Astrocyte (in vitro differentiated cells and primary cell): ENCODE measurements at regions not wholly inside any gene's neighbourhood (a gene's known extent, or its start where the extent isn't known, plus 50 kb on each side); places are given as distances from the start of the nearest gene placed in this dataset.

Experiments
- DNase-seq: peaks from one replicate; pipeline ENCODE4 v3.0.0-alpha.2; 2010; ENCODE audit warnings: low read depth
- FAIRE-seq: peaks from 2 replicates; lab custom pipeline; 2011; peaks lifted over from hg19 to GRCh38; lab: Jason Lieb, UNC
- H2AFZ ChIP-seq: 2 replicates; pipeline ENCODE4 v1.6.0; 2012; ENCODE audit warnings: low read depth, low read length, inconsistent platforms
- H3K27ac ChIP-seq: 2 replicates; pipeline ENCODE4 v1.5.1; 2011; ENCODE audit warnings: low read depth, low read length, inconsistent platforms
- H3K27me3 ChIP-seq: 2 replicates; pipeline ENCODE4 v1.6.0; 2011; ENCODE audit warnings: low read length, inconsistent platforms; ENCODE audit not compliant: insufficient read depth
- H3K36me3 ChIP-seq: 2 replicates; pipeline ENCODE4 v1.5.1; 2011; ENCODE audit warnings: low read length, inconsistent platforms; ENCODE audit not compliant: insufficient read depth
- H3K4me1 ChIP-seq: 2 replicates; pipeline ENCODE4 v1.5.1; 2011; ENCODE audit warnings: low read length, inconsistent platforms; ENCODE audit not compliant: insufficient read depth
- H3K4me2 ChIP-seq: 2 replicates; pipeline ENCODE4 v1.6.0; 2012; ENCODE audit warnings: low read length, inconsistent platforms
- H3K4me3 ChIP-seq: 2 replicates; pipeline ENCODE4 v1.5.1; 2011; ENCODE audit warnings: low read depth, mild to moderate bottlenecking, low read length, inconsistent platforms; ENCODE audit not compliant: insufficient read depth
- H3K79me2 ChIP-seq: 2 replicates; pipeline ENCODE4 v1.6.0; 2012; ENCODE audit warnings: mild to moderate bottlenecking, low read length, inconsistent platforms; ENCODE audit not compliant: insufficient read depth
- H3K9ac ChIP-seq: 2 replicates; pipeline ENCODE4 v1.6.0; 2012; ENCODE audit warnings: mild to moderate bottlenecking, low read length, inconsistent platforms
- H3K9me3 ChIP-seq: 2 replicates; pipeline ENCODE4 v1.5.1; 2012; ENCODE audit warnings: low read depth, mild to moderate bottlenecking, low read length, inconsistent platforms; ENCODE audit not compliant: insufficient read depth
- H4K20me1 ChIP-seq: 2 replicates; pipeline ENCODE4 v1.6.0; 2012; ENCODE audit warnings: low read length, inconsistent platforms; ENCODE audit not compliant: insufficient read depth
- H3K27ac Mint-ChIP-seq: one replicate; pipeline ENCODE4 v1.8.0; 2021; ENCODE audit warnings: mild to moderate bottlenecking, mixed read lengths; ENCODE audit not compliant: unreplicated experiment
- H3K27me3 Mint-ChIP-seq: one replicate; pipeline ENCODE4 v1.8.0; 2021; ENCODE audit warnings: low read depth, mixed read lengths; ENCODE audit not compliant: unreplicated experiment
- H3K36me3 Mint-ChIP-seq: one replicate; pipeline ENCODE4 v1.8.0; 2021; ENCODE audit warnings: low read depth, mixed read lengths; ENCODE audit not compliant: unreplicated experiment
- H3K4me1 Mint-ChIP-seq: one replicate; pipeline ENCODE4 v1.8.0; 2021; ENCODE audit warnings: low read depth, mixed read lengths; ENCODE audit not compliant: unreplicated experiment
- H3K4me3 Mint-ChIP-seq: one replicate; pipeline ENCODE4 v1.8.0; 2021; ENCODE audit warnings: mild to moderate bottlenecking, moderate library complexity, mixed read lengths; ENCODE audit not compliant: unreplicated experiment
- H3K9me3 Mint-ChIP-seq: one replicate; pipeline ENCODE4 v1.8.0; 2021; ENCODE audit warnings: mild to moderate bottlenecking, mixed read lengths; ENCODE audit not compliant: unreplicated experiment
- EZH2 ChIP-seq: IDR thresholded peaks from 2 replicates; pipeline ENCODE4 v1.6.1; 2012; ENCODE audit warnings: mild to moderate bottlenecking, low read length, inconsistent platforms; ENCODE audit not compliant: insufficient read depth
- TF ChIP-seq, protein P1 (sequence below): IDR thresholded peaks from 2 replicates; pipeline ENCODE4 v1.5.1; 2011; ENCODE audit warnings: low read depth, mild to moderate bottlenecking, inconsistent platforms, low read length, moderate library complexity; ENCODE audit not compliant: insufficient read depth

DNA sequence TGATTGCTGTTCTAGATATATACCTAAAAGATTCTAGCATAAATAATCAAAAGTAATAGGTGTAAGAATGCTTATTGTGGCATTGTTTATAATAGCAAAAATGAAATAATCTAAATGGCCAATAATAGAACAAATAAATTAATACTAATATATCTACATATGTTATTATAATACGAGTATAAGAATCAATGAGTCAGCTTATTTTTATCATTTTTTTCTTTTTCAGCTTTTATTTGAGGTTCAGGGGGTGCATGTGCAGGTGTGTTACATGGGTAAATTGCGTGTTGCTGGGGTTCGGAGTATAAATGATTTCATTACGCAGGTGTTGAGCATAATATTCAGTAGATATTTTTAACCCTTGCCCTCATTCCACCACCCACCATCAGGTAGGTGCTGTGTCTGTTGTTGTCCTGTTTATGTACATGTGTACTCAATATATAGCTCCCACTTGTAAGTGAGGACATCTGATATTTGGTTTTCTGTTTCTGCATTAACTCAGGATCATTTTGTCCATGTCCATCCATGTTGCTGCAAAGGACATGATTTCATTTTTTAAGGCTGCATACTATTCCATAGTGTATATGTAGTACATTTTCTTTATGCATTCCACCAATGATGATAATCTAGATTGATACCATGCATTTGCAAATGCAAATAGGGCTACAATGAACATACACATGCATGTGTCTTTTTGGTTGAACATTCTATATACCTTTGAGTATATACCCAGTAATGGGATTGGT lies 122.2 kb upstream of the GMNC start:
- Histone ChIP-seq H3K4me2 (no peak overlapping the region), H4K20me1 (no peaks in the 10 kb centered on the region), H2AFZ (no peak overlapping the region), H3K9ac (no peak overlapping the region), H3K36me3 (no peaks in the 10 kb centered on the region), H3K4me1 (no peaks in the 10 kb centered on the region), H3K4me3 (no peak overlapping the region), H3K9me3 (no peaks in the 10 kb centered on the region), H3K27ac (no peak overlapping the region), H3K79me2 (no peaks in the 10 kb centered on the region), H3K27me3 (no peaks in the 10 kb centered on the region)
- DNase-seq: no peak
- TF ChIP-seq, protein P1, sequence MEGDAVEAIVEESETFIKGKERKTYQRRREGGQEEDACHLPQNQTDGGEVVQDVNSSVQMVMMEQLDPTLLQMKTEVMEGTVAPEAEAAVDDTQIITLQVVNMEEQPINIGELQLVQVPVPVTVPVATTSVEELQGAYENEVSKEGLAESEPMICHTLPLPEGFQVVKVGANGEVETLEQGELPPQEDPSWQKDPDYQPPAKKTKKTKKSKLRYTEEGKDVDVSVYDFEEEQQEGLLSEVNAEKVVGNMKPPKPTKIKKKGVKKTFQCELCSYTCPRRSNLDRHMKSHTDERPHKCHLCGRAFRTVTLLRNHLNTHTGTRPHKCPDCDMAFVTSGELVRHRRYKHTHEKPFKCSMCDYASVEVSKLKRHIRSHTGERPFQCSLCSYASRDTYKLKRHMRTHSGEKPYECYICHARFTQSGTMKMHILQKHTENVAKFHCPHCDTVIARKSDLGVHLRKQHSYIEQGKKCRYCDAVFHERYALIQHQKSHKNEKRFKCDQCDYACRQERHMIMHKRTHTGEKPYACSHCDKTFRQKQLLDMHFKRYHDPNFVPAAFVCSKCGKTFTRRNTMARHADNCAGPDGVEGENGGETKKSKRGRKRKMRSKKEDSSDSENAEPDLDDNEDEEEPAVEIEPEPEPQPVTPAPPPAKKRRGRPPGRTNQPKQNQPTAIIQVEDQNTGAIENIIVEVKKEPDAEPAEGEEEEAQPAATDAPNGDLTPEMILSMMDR: no peak
- no peak for TF ChIP-seq EZH2
- Mint-ChIP-seq H3K4me3 (no peak overlapping the region), H3K27ac (no peak overlapping the region), H3K9me3 (no peaks in the 10 kb centered on the region), H3K36me3 (peaks cover 2% of the 10 kb centered on the region), H3K4me1 (no peaks in the 10 kb centered on the region), H3K27me3 (peaks cover 2% of the 10 kb centered on the region)
- FAIRE-seq: no peak

DNA sequence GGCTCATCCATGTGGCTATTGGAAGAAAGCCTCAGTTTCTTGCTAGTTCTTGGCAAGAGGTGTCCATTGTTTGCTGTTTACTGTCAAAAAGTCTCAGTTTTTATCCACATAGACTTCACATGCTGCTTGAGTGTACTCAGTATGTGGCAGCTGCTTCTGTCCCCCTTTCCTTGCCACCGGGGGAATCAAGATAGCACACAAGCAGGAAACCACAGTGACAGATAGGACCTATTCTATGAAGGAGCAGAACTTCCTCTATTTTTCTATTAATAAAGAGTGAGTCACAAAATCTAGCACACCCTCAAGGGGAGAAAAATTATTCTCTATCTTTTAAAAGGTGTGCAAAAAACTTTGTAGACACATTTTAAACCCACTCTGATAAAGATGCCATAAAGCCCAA lies 121.4 kb upstream of the GMNC start:
- no peaks in the 10 kb centered on the region for H3K4me1 ChIP-seq
- H3K9ac ChIP-seq: no peak overlapping the region
- H2AFZ ChIP-seq: no peak overlapping the region
- no peak for TF ChIP-seq EZH2
- TF ChIP-seq, protein P1: no peak
- no peaks in the 10 kb centered on the region for H3K36me3 ChIP-seq
- H3K27me3 ChIP-seq: no peaks in the 10 kb centered on the region
- no peak overlapping the region for H3K27ac ChIP-seq
- FAIRE-seq (no peak), DNase-seq (no peak)
- Mint-ChIP-seq H3K27ac (no peak overlapping the region), H3K9me3 (no peaks in the 10 kb centered on the region), H3K4me1 (no peaks in the 10 kb centered on the region), H3K36me3 (peaks cover 2% of the 10 kb centered on the region), H3K27me3 (peaks cover 2% of the 10 kb centered on the region), H3K4me3 (no peak overlapping the region)
- no peak overlapping the region for H3K4me2 ChIP-seq
- no peaks in the 10 kb centered on the region for H3K9me3 ChIP-seq
- H3K79me2 ChIP-seq: no peaks in the 10 kb centered on the region
- H4K20me1 ChIP-seq: no peaks in the 10 kb centered on the region
- H3K4me3 ChIP-seq: no peak overlapping the region

DNA sequence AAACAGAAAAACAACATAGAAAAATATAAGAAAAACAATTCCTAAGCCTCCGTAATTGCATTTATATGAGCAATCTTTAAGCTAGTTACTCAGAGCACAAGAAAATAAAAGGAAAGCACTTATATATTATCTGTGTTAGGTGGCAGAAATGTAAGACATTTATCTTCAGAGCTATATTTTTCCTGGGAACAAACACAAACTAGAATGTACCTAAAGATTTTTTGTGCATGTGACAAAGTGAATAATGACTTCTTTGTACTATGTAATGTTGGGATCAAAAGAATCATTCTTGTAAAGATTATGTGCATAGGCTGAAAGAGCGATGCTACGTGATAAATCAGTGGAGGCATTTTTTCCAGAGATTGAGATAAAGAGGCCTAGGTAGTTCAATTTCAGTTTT lies 111.3 kb upstream of the GMNC start:
- Histone ChIP-seq H3K4me2 (no peak overlapping the region), H3K27ac (no peak overlapping the region), H3K9me3 (no peaks in the 10 kb centered on the region), H2AFZ (no peak overlapping the region), H3K79me2 (no peaks in the 10 kb centered on the region), H3K4me1 (no peaks in the 10 kb centered on the region), H3K4me3 (no peak overlapping the region), H3K9ac (no peak overlapping the region), H3K27me3 (no peaks in the 10 kb centered on the region), H4K20me1 (no peaks in the 10 kb centered on the region), H3K36me3 (no peaks in the 10 kb centered on the region)
- TF ChIP-seq, protein P1: no peak
- TF ChIP-seq EZH2: no peak
- no peaks in the 10 kb centered on the region for H3K27me3 Mint-ChIP-seq
- no peak for FAIRE-seq
- no peaks in the 10 kb centered on the region for H3K4me1 Mint-ChIP-seq
- H3K27ac Mint-ChIP-seq: no peak overlapping the region
- H3K36me3 Mint-ChIP-seq: no peaks in the 10 kb centered on the region
- H3K9me3 Mint-ChIP-seq: no peaks in the 10 kb centered on the region
- H3K4me3 Mint-ChIP-seq: no peak overlapping the region
- DNase-seq: no peak
